HFFc6 (cell line): ENCODE measurements at regions not wholly inside any gene's neighbourhood (a gene's known extent, or its start where the extent isn't known, plus 50 kb on each side); places are given as distances from the start of the nearest gene placed in this dataset.
"Not testable (repeated sequence)": the region's sequence is repeated elsewhere in the genome, so short reads cannot be mapped to it uniquely, and the experiment has no call there.

ENCODE experiments used
- DNase-seq: peaks from one replicate; pipeline ENCODE4 v3.0.0-alpha.2; 2018
- H3K27ac Mint-ChIP-seq: 2 replicates; pipeline ENCODE4 v1.8.0; 2020; ENCODE audit warnings: mild to moderate bottlenecking, mixed read lengths
- H3K27me3 Mint-ChIP-seq: 2 replicates; pipeline ENCODE4 v1.8.0; 2021; ENCODE audit warnings: mild to moderate bottlenecking, moderate library complexity, mixed read lengths; ENCODE audit not compliant: insufficient read depth
- H3K36me3 Mint-ChIP-seq: 2 replicates; pipeline ENCODE4 v1.8.0; 2021; ENCODE audit warnings: low read depth, mixed read lengths
- H3K4me1 Mint-ChIP-seq: 2 replicates; pipeline ENCODE4 v1.8.0; 2020; ENCODE audit warnings: low read depth, mixed read lengths
- H3K4me3 Mint-ChIP-seq: 2 replicates; pipeline ENCODE4 v1.8.0; 2020; ENCODE audit warnings: mild to moderate bottlenecking, moderate library complexity, mixed read lengths
- H3K9me3 Mint-ChIP-seq: 2 replicates; pipeline ENCODE4 v1.8.0; 2020; ENCODE audit warnings: mild to moderate bottlenecking, mixed read lengths
- CTCF ChIP-seq: fragments of 200-600 bp; sonication (generic); IDR thresholded peaks from 2 replicates; pipeline ENCODE4 v1.5.0; 2021; ENCODE audit warnings: antibody characterized with exemption, mild to moderate bottlenecking

GRCh38 chr6:73927421-73927820 lies 231.4 kb downstream of the CD109 start:
- Mint-ChIP-seq H3K4me1 (no peaks in the 10 kb centered on the region; the same call in 1 of the 2 replicates), H3K27ac (no peak overlapping the region), H3K9me3 (peaks cover 20% of the 10 kb centered on the region), H3K36me3 (no peaks in the 10 kb centered on the region), H3K4me3 (no peak overlapping the region), H3K27me3 (peaks cover 9% of the 10 kb centered on the region)
- TF ChIP-seq CTCF = no peak
- no peak for DNase-seq

GRCh38 chr6:73925703-73926102 lies 229.7 kb downstream of the CD109 start:
- not testable (repeated sequence) for H3K27me3 Mint-ChIP-seq, H3K27ac Mint-ChIP-seq, H3K4me3 Mint-ChIP-seq, H3K36me3 Mint-ChIP-seq, DNase-seq, H3K4me1 Mint-ChIP-seq
- peaks cover 24% of the 10 kb centered on the region for H3K9me3 Mint-ChIP-seq

- Mint-ChIP-seq H3K27ac (no peak overlapping the region), H3K27me3 (peaks cover 8% of the 10 kb centered on the region)
- no peak for DNase-seq
Observed at GRCh38 chr6:73923905-73924485, 228.0 kb downstream of the CD109 start.

GRCh38 chr6:73903155-73903554 lies 207.2 kb downstream of the CD109 start:
- Mint-ChIP-seq H3K4me3 (no peak overlapping the region), H3K36me3 (no peaks in the 10 kb centered on the region; the same call in 1 of the 2 replicates), H3K9me3 (peaks cover 18% of the 10 kb centered on the region), H3K27ac (no peak overlapping the region), H3K27me3 (peaks cover 3% of the 10 kb centered on the region; the same call in 1 of the 2 replicates), H3K4me1 (no peaks in the 10 kb centered on the region)
- no peak for TF ChIP-seq CTCF
- no peak for DNase-seq

More at GRCh38 chr6:73923905-73924485, 228.0 kb downstream of the CD109 start:
- no peaks in the 10 kb centered on the region for H3K36me3 Mint-ChIP-seq
- H3K4me3 Mint-ChIP-seq = no peak overlapping the region
- H3K4me1 Mint-ChIP-seq = no peaks in the 10 kb centered on the region
- no peak for TF ChIP-seq CTCF
- peaks cover 24% of the 10 kb centered on the region for H3K9me3 Mint-ChIP-seq

GRCh38 chr6:73901986-73902385 lies 206.0 kb downstream of the CD109 start:
- no peak for DNase-seq
- peaks cover 18% of the 10 kb centered on the region for H3K9me3 Mint-ChIP-seq
- H3K4me1 Mint-ChIP-seq = no peaks in the 10 kb centered on the region
- H3K27ac Mint-ChIP-seq = no peak overlapping the region
- TF ChIP-seq CTCF = no peak
- no peaks in the 10 kb centered on the region; the same call in 1 of the 2 replicates for H3K36me3 Mint-ChIP-seq
- peaks cover 5% of the 10 kb centered on the region for H3K27me3 Mint-ChIP-seq
- H3K4me3 Mint-ChIP-seq = no peak overlapping the region

- H3K27ac Mint-ChIP-seq = no peak overlapping the region
- DNase-seq = no peak
- H3K4me1 Mint-ChIP-seq = no peaks in the 10 kb centered on the region
- no peaks in the 10 kb centered on the region; the same call in 1 of the 2 replicates for H3K36me3 Mint-ChIP-seq
- H3K4me3 Mint-ChIP-seq = no peak overlapping the region
- H3K9me3 Mint-ChIP-seq = peaks cover 18% of the 10 kb centered on the region
- no peak for TF ChIP-seq CTCF
- H3K27me3 Mint-ChIP-seq = peaks cover 5% of the 10 kb centered on the region
Observed at GRCh38 chr6:73901311-73901710, 205.3 kb downstream of the CD109 start.
